ENCODE measurements at regions not wholly inside any gene's neighbourhood (a gene's known extent, or its start where the extent isn't known, plus 50 kb on each side); places are given as distances from the start of the nearest gene placed in this dataset.

GRCh38 chr2:71880287-71880686 lies 267.4 kb downstream of the CYP26B1 start:
- no peaks in the 10 kb centered on the region for H3K4me1 Mint-ChIP-seq
- ATAC-seq (no peak), DNase-seq (no peak)
- no peak overlapping the region for H3K4me3 Mint-ChIP-seq
- H3K27me3 Mint-ChIP-seq: peaks cover 9% of the 10 kb centered on the region
- no peaks in the 10 kb centered on the region for H3K9me3 Mint-ChIP-seq
- H3K27ac Mint-ChIP-seq: no peak overlapping the region

- no peak overlapping the region for H3K4me3 Mint-ChIP-seq
- ATAC-seq (no peak), DNase-seq (no peak)
- H3K27me3 Mint-ChIP-seq: peaks cover 9% of the 10 kb centered on the region
- peak overlapping the region in 1 of 2 donors; percentile 24 for H3K27ac Mint-ChIP-seq
- H3K4me1 Mint-ChIP-seq: no peaks in the 10 kb centered on the region
- H3K9me3 Mint-ChIP-seq: no peaks in the 10 kb centered on the region
These were observed 268.0 kb downstream of the CYP26B1 start for GRCh38 chr2:71879509-71880184.

DNA sequence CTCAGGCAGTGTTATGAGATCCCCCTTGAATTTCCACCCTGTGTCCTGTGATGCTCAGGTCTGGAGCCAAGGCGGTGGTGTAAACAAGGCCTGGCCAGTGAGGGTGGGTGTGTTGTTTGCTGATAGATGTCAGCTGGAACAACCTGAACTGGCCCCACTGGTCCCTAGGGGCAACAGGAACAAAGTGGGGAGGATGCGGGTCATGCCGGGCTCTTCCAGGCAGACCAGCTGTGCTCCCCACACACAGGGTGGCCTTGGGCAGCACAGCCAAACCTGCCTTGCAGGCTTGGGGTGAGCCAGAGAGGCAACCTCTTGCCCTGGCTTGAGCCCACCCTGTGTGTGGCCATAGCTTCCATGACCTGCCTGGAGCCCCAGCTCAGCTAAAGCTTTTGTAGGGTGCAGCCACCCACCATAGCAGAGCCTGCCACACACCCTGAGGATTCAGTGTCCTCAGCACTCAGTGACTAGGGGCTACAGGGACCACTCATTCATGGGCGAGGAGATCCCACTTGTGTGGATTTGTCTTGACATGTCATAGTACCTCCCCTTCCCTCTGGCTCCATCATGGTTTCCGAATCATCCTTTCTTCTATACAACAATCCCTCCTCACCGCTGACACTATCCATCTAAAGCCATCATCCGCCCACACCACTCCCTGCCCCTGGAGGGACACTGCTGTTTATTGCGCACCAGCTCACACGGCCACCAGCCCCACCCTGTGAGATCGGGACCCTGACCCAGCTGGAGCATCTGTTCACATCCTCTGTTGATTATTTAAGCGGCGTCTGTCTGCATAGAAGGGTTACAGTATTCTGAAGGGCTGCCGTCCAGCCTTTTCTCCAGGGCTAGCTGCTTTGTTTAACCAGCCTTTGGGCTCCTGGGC lies 268.8 kb downstream of the CYP26B1 start:
- H3K27ac Mint-ChIP-seq: peak overlapping the region in 1 of 2 donors; percentile 47
- no peaks in the 10 kb centered on the region for H3K9me3 Mint-ChIP-seq

DNA sequence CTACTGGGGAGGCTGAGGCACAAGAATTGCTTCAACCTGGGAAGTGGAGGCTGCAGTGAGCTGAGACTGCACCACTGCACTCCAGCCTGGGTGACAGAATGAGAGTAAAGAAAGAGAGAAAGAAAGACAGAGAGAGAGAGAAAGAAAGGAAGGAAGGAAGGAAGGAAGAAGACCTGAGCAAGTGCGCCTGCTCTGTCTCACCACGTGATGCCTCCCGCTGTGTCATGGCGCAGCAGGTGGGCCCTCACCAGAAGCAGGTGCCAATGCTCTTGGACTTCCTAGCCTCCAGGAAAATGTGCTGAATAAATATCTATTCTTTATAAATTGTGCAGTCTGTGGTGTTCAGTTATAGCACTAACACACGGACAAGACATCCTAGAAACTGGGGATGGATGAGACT lies 270.0 kb downstream of the CYP26B1 start:
- DNase-seq (no peak), ATAC-seq (no peak)
- H3K27me3 Mint-ChIP-seq: peaks cover 4% of the 10 kb centered on the region
- no peak overlapping the region for H3K4me3 Mint-ChIP-seq
- H3K27ac Mint-ChIP-seq: no peak overlapping the region
- H3K9me3 Mint-ChIP-seq: peaks cover 0 to 5% of the 10 kb centered on the region in 2 donors
- H3K4me1 Mint-ChIP-seq: no peaks in the 10 kb centered on the region

More for the DNA sequence above, 268.8 kb downstream of the CYP26B1 start:
- Mint-ChIP-seq H3K27me3 (peaks cover 9% of the 10 kb centered on the region), H3K4me3 (no peak overlapping the region), H3K4me1 (no peaks in the 10 kb centered on the region)
- ATAC-seq (no peak), DNase-seq (no peak)

GRCh38 chr2:71876542-71877451 lies 270.9 kb downstream of the CYP26B1 start:
- Mint-ChIP-seq H3K4me3 (no peak overlapping the region), H3K9me3 (peaks cover 0 to 5% of the 10 kb centered on the region in 2 donors), H3K27me3 (no peaks in the 10 kb centered on the region), H3K4me1 (no peaks in the 10 kb centered on the region), H3K27ac (no peak overlapping the region)
- DNase-seq: no peak
- ATAC-seq: no peak

DNA sequence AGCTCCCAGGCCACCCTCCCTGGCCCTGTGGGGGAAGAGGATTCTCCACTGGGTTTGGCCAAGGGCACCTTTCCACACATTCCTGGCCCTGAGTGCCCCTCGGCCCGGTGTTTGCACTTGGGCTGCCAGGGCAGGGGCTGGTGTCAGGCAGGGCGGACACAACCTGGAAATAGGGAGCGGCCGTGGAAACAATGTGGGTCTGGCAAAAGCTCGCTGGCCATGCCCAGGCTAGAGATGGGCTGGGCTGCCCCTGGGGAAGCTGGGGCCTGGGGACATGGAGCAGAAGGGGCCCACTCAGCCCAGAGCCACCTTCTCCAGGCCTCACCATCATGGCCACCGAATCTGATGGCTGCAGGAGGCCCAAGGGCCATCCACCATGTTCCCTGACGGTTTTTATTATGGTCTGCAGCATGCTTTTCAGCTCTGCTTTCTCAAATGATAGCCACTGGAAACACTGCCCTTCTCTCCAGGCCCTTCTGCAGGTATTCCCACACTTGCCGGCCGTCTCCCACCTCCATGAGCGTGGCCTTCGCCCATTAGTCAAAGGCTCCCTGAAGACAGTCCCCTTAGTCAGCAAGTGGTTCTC lies 275.1 kb downstream of the CYP26B1 start:
- ATAC-seq: no peak
- DNase-seq: no peak
- no peak overlapping the region for H3K4me3 Mint-ChIP-seq
- peaks cover 8% of the 10 kb centered on the region for H3K4me1 Mint-ChIP-seq
- peaks cover 31% of the 10 kb centered on the region for H3K27me3 Mint-ChIP-seq
- H3K27ac Mint-ChIP-seq: no peak overlapping the region
- H3K9me3 Mint-ChIP-seq: peaks cover 0 to 5% of the 10 kb centered on the region in 2 donors

- Mint-ChIP-seq H3K4me1 (no peaks in the 10 kb centered on the region), H3K4me3 (no peak overlapping the region), H3K27me3 (peaks cover 20% of the 10 kb centered on the region), H3K27ac (no peak overlapping the region), H3K9me3 (no peaks in the 10 kb centered on the region)
- DNase-seq: no peak
- ATAC-seq: no peak
These were observed 282.2 kb downstream of the CYP26B1 start for GRCh38 chr2:71865391-71865965.

GRCh38 chr2:71864085-71864484 lies 283.6 kb downstream of the CYP26B1 start:
- DNase-seq (no peak), ATAC-seq (no peak)
- Mint-ChIP-seq H3K4me1 (no peaks in the 10 kb centered on the region), H3K9me3 (no peaks in the 10 kb centered on the region), H3K27ac (no peak overlapping the region), H3K27me3 (peaks cover 8% of the 10 kb centered on the region), H3K4me3 (no peak overlapping the region)

GRCh38 chr2:71863396-71863795 lies 284.3 kb downstream of the CYP26B1 start:
- no peaks in the 10 kb centered on the region for H3K4me1 Mint-ChIP-seq
- ATAC-seq: no peak

GRCh38 chr2:71862921-71863320 lies 284.7 kb downstream of the CYP26B1 start:
- Mint-ChIP-seq H3K27ac (no peak overlapping the region), H3K4me1 (no peaks in the 10 kb centered on the region), H3K27me3 (peaks cover 6% of the 10 kb centered on the region), H3K4me3 (no peak overlapping the region), H3K9me3 (no peaks in the 10 kb centered on the region)
- ATAC-seq (no peak), DNase-seq (no peak)

More at GRCh38 chr2:71863396-71863795, 284.3 kb downstream of the CYP26B1 start:
- peaks cover 2% of the 10 kb centered on the region for H3K27me3 Mint-ChIP-seq
- no peak for DNase-seq
- H3K9me3 Mint-ChIP-seq: no peaks in the 10 kb centered on the region
- no peak overlapping the region for H3K4me3 Mint-ChIP-seq
- H3K27ac Mint-ChIP-seq: no peak overlapping the region

GRCh38 chr2:71861186-71862160 lies 286.2 kb downstream of the CYP26B1 start:
- DNase-seq (no peak), ATAC-seq (peak; percentile 26)
- no peaks in the 10 kb centered on the region for H3K4me1 Mint-ChIP-seq
- H3K27me3 Mint-ChIP-seq: peaks cover 8% of the 10 kb centered on the region
- H3K27ac Mint-ChIP-seq: no peak overlapping the region
- H3K4me3 Mint-ChIP-seq: no peak overlapping the region
- H3K9me3 Mint-ChIP-seq: peaks cover 0 to 3% of the 10 kb centered on the region in 2 donors

- no peaks in the 10 kb centered on the region for H3K4me1 Mint-ChIP-seq
- H3K27me3 Mint-ChIP-seq: peaks cover 8% of the 10 kb centered on the region
- H3K9me3 Mint-ChIP-seq: peaks cover 0 to 13% of the 10 kb centered on the region in 2 donors
- peak overlapping the region in 1 of 2 donors; percentile 61 for H3K27ac Mint-ChIP-seq
- no peak overlapping the region for H3K4me3 Mint-ChIP-seq
- DNase-seq: no peak
- ATAC-seq: no peak
These were observed 287.2 kb downstream of the CYP26B1 start for GRCh38 chr2:71860381-71860926.

DNA sequence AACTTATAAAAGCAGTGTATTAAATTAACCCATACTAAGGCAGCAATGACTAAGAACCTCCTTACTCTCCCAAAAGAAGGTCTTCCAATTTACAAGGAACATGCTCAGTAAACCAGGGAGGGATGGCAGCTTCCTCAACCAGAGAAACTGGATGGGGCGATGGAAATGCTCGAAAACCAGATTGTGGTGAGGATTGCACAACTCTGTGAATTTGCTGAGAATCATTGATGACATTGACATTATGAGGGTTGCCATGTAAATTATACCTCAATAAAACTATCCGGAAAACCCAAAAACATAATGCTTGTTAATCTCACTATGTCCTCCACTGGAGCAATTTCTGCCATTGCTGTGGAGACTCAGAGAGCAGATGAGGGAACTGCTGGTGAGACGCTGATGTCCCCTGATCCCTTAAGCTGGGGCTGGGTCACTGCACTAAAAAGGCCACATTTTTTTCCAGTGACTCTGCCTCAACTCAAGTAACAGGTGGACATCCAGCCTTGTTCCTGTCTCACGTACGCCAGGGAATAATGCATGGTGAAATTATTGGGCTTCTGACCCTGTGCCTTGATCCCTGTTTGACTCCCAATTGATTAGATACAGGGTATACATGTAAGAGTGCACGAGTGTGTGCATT lies 288.3 kb downstream of the CYP26B1 start:
- Mint-ChIP-seq H3K27ac (no peak overlapping the region), H3K4me3 (no peak overlapping the region), H3K27me3 (peaks cover 8% of the 10 kb centered on the region), H3K4me1 (no peaks in the 10 kb centered on the region), H3K9me3 (peaks cover 4 to 15% of the 10 kb centered on the region in 2 donors)
- DNase-seq (no peak), ATAC-seq (no peak)
